ENCODE measurements at regions not wholly inside any gene's neighbourhood (a gene's known extent, or its start where the extent isn't known, plus 50 kb on each side); places are given as distances from the start of the nearest gene placed in this dataset.

DNA sequence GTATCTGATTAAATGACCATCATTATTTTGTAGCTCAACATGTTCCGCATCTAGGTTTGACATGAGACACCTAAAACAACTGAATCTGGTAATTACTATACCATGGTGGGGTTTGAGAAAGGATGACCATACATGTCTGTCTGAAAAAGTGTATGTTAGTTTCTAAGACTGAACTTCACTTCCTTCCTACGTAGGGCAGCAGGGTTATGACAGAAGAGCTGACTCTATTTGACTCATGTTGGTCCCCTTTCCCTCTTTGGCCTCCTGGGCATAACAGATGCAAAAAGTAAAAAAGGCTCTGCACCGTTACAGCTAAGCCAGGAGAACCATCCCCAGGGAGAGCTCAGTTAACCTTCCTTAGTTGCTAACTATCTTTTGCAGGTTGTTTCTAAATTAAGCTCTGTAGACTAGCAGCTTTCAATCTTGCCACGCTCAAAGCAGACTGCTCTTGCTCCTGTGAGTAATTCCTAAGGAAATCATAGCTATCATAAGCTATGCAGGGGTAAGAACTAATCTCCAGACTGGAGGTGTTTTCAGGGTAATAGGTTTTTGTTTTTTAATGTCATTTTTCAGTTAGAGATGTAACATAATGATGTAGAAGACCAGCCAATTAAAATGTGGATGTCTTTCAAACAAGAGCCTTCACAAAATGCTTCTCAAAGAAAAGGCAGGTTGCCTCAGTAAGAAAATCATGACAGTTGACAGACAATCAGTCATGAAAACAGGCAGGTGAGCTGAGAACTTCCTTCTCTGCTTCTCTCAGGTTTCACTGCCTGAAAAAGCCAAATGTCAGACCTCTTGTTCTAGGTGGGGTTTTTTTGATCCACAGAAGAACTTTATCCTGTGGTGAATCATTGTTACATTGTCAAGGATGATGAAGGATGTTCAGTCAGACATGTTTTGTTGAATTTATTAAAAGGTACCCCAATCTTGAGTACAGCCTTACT lies 66.9 kb upstream of the DAPP1 start:
- H3K4me3 ChIP-seq (replicated peaks; ENCODE audit: insufficient read depth, low read length), result no peak overlapping the region
- no peak for TF ChIP-seq POLR2AphosphoS5 (IDR thresholded peaks at IDR 0.05; ENCODE audit: low read depth)
- TF ChIP-seq GABPA (IDR thresholded peaks at IDR 0.05; ENCODE audit: low read depth), result no peak
- TF ChIP-seq, protein P1, sequence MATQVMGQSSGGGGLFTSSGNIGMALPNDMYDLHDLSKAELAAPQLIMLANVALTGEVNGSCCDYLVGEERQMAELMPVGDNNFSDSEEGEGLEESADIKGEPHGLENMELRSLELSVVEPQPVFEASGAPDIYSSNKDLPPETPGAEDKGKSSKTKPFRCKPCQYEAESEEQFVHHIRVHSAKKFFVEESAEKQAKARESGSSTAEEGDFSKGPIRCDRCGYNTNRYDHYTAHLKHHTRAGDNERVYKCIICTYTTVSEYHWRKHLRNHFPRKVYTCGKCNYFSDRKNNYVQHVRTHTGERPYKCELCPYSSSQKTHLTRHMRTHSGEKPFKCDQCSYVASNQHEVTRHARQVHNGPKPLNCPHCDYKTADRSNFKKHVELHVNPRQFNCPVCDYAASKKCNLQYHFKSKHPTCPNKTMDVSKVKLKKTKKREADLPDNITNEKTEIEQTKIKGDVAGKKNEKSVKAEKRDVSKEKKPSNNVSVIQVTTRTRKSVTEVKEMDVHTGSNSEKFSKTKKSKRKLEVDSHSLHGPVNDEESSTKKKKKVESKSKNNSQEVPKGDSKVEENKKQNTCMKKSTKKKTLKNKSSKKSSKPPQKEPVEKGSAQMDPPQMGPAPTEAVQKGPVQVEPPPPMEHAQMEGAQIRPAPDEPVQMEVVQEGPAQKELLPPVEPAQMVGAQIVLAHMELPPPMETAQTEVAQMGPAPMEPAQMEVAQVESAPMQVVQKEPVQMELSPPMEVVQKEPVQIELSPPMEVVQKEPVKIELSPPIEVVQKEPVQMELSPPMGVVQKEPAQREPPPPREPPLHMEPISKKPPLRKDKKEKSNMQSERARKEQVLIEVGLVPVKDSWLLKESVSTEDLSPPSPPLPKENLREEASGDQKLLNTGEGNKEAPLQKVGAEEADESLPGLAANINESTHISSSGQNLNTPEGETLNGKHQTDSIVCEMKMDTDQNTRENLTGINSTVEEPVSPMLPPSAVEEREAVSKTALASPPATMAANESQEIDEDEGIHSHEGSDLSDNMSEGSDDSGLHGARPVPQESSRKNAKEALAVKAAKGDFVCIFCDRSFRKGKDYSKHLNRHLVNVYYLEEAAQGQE (IDR thresholded peaks at IDR 0.05; ENCODE audit: insufficient replicate concordance, low read depth), result no peak
- no peak for TF ChIP-seq SPI1 (IDR thresholded peaks at IDR 0.05; ENCODE audit: borderline replicate concordance, low read depth)
- TF ChIP-seq, protein P2, sequence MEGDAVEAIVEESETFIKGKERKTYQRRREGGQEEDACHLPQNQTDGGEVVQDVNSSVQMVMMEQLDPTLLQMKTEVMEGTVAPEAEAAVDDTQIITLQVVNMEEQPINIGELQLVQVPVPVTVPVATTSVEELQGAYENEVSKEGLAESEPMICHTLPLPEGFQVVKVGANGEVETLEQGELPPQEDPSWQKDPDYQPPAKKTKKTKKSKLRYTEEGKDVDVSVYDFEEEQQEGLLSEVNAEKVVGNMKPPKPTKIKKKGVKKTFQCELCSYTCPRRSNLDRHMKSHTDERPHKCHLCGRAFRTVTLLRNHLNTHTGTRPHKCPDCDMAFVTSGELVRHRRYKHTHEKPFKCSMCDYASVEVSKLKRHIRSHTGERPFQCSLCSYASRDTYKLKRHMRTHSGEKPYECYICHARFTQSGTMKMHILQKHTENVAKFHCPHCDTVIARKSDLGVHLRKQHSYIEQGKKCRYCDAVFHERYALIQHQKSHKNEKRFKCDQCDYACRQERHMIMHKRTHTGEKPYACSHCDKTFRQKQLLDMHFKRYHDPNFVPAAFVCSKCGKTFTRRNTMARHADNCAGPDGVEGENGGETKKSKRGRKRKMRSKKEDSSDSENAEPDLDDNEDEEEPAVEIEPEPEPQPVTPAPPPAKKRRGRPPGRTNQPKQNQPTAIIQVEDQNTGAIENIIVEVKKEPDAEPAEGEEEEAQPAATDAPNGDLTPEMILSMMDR (IDR thresholded peaks at IDR 0.05; ENCODE audit: insufficient read depth, low read length), result no peak
- H3K27ac ChIP-seq (replicated peaks), result no peak overlapping the region
- H3K27me3 ChIP-seq (ENCODE audit: insufficient read depth, poor library complexity, severe bottlenecking), result no peaks in the 10 kb centered on the region
- DNase-seq (ENCODE audit: low read depth in 1 of 2, low spot score in 1 of 2), result no peak

DNA sequence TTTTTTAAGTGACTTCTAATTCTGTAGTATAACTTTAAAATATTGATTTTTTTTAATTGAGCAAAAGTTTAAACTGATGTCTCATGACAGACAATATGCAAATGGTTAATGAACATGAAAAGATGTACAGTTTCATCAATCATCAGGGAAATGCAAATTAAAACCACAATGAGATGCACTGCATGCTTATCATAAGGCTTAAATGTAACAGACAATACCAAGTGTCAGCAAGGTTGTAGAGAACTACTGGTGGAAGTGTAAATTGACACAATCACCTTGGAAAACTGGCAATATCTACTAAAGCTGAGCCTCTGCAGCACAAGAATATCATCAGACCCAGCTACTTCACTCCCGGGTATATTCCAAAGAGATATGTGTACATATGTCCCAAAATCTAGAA lies 70.2 kb upstream of the DAPP1 start:
- TF ChIP-seq, protein P1 (IDR thresholded peaks at IDR 0.05; ENCODE audit: insufficient replicate concordance, low read depth), result no peak
- TF ChIP-seq, protein P2 (IDR thresholded peaks at IDR 0.05; ENCODE audit: insufficient read depth, low read length), result no peak
- no peak for TF ChIP-seq GABPA (IDR thresholded peaks at IDR 0.05; ENCODE audit: low read depth)
- no peak for TF ChIP-seq POLR2AphosphoS5 (IDR thresholded peaks at IDR 0.05; ENCODE audit: low read depth)
- TF ChIP-seq SPI1 (IDR thresholded peaks at IDR 0.05; ENCODE audit: borderline replicate concordance, low read depth), result no peak
- Histone ChIP-seq H3K27me3 (ENCODE audit: insufficient read depth, poor library complexity, severe bottlenecking) (no peaks in the 10 kb centered on the region), H3K4me3 (replicated peaks; ENCODE audit: insufficient read depth, low read length) (no peak overlapping the region), H3K27ac (replicated peaks) (no peak overlapping the region)
- DNase-seq (ENCODE audit: low read depth in 1 of 2, low spot score in 1 of 2), result no peak

DNA sequence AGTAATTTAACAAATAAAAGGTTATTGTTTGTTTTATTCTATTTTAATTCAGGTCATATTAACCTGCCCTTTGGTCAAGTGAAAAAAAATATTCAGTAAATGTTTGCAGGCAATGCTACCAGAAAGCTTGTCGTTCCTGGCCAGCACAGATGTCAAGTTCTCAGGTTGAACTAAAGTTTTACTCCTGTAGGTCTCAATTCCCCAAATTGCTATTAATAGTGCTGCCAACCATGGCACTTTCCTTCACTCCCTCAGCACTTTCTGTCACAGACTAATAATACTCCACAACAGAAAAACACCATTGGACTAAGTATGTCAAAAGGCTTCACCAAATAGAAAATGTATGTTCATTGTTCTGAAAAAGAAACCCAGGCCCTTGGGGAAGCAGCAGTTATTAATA lies 79.2 kb upstream of the C4orf54 start:
- DNase-seq (ENCODE audit: low read depth in 1 of 2, low spot score in 1 of 2), result no peak
- H3K27me3 ChIP-seq (ENCODE audit: insufficient read depth, poor library complexity, severe bottlenecking), result no peaks in the 10 kb centered on the region
- no peak overlapping the region for H3K27ac ChIP-seq (replicated peaks)
- TF ChIP-seq POLR2AphosphoS5 (IDR thresholded peaks at IDR 0.05; ENCODE audit: low read depth), result no peak
- TF ChIP-seq, protein P1 (IDR thresholded peaks at IDR 0.05; ENCODE audit: insufficient replicate concordance, low read depth), result no peak
- TF ChIP-seq GABPA (IDR thresholded peaks at IDR 0.05; ENCODE audit: low read depth), result no peak
- TF ChIP-seq, protein P2 (IDR thresholded peaks at IDR 0.05; ENCODE audit: insufficient read depth, low read length), result no peak
- TF ChIP-seq SPI1 (IDR thresholded peaks at IDR 0.05; ENCODE audit: borderline replicate concordance, low read depth), result no peak
- no peak overlapping the region for H3K4me3 ChIP-seq (replicated peaks; ENCODE audit: insufficient read depth, low read length)

Measured in HL-60 (cell line).